ENCODE measurements at regions not wholly inside any gene's neighbourhood (a gene's known extent, or its start where the extent isn't known, plus 50 kb on each side); places are given as distances from the start of the nearest gene placed in this dataset.

DNA sequence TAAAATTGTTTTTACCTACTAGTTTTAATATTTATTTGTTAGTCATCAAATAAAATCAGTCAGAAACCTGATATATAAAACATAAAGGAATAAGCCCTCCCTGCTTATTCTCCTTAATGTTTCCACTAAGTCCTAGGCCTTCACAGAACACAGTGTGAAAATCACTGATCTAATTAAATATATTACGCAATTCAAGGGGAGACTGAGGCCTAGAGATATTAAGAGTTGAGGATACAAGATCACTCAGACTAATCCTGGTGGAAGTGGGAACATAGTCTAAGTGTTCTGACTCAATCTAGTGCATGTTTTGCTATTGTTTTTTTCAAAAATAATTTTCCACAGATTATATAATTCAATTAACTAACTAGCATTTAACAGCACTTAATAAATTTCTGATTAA lies 401.1 kb downstream of the SLCO4C1 start:
- TF ChIP-seq, protein P1, sequence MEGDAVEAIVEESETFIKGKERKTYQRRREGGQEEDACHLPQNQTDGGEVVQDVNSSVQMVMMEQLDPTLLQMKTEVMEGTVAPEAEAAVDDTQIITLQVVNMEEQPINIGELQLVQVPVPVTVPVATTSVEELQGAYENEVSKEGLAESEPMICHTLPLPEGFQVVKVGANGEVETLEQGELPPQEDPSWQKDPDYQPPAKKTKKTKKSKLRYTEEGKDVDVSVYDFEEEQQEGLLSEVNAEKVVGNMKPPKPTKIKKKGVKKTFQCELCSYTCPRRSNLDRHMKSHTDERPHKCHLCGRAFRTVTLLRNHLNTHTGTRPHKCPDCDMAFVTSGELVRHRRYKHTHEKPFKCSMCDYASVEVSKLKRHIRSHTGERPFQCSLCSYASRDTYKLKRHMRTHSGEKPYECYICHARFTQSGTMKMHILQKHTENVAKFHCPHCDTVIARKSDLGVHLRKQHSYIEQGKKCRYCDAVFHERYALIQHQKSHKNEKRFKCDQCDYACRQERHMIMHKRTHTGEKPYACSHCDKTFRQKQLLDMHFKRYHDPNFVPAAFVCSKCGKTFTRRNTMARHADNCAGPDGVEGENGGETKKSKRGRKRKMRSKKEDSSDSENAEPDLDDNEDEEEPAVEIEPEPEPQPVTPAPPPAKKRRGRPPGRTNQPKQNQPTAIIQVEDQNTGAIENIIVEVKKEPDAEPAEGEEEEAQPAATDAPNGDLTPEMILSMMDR (IDR thresholded peaks at IDR 0.05): no peak
- TF ChIP-seq POLR2AphosphoS5 (IDR thresholded peaks at IDR 0.05): no peak
- no peak for TF ChIP-seq POLR2A (IDR thresholded peaks at IDR 0.05)
- TF ChIP-seq EP300 (IDR thresholded peaks at IDR 0.05): no peak

Data from suprapubic skin (tissue), 4 donors.